HS-5 (cell line): ENCODE measurements at regions not wholly inside any gene's neighbourhood (a gene's known extent, or its start where the extent isn't known, plus 50 kb on each side); places are given as distances from the start of the nearest gene placed in this dataset.

Experiments
- DNase-seq: peaks from one replicate; pipeline ENCODE4 v3.0.0-alpha.2; 2012; ENCODE audit warnings: low read depth

DNA sequence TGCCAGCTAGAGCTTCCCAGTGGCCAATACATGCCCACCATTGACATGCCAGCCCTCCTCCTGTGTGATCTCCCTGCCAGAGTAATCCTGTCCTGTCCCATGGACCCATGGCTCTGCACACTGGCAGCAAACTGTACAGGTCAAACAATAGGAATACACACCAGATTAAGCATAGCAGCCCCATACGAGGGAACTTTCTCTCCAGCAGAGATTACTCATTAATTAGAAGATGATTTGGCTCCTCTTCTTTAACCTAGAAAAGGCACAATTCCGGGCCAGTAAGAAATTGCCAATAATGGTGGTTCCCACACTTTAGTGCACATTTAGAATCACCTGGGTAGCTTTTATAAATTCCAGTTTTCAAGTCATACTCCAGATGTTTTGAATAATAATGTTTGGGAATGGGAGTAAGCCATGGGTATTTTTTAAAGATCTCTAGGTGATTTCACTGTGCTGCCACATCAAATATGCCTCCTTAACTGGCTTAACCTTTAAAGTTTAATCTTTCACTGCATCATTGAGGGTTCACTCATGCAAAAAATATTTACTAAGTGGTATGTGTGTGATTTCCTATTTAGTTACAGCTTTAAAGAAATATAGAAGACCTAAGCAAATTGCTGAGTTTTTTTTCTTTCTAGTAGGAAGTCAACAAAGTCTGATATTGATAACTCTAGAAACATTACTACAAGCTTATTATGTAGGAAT is 277.6 kb upstream of the NWD2 start:
- no peak for DNase-seq

GRCh38 chr4:36979533-36979932 is 265.0 kb upstream of the NWD2 start:
- DNase-seq = no peak

DNA sequence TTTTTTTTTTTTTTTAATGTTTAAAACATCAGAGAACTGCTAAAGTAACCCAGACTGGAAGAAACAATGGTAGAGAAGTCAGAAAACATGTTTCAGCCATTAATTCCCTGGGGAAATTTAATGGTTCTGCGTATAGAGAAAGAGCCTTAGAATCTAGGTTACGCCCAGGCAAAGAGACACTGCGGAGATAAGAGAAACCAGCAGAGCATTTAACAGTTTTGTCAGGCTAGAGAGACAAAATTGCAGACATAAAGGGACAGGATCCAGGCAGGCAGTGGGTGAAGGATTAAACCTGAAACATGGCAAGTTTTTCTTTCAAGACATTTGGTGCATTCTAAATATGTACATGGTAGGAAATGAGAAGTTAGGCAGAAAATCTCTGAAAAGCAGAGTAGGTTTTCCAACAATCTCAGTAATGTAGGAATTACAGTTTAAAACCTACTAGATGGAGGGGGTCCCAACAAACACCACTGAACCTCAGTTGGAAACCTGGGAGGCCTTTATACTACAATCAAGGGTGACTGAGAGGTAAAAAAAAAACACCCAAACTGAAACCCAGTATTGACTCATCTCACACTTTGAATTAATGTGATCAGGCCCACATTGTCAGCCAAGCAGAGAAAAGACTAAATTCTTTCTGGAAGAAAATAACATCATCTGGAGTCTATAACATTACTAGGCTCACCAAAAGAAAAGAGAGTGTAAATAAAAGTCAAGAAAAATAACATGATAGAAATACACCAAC is 254.2 kb upstream of the NWD2 start:
- no peak for DNase-seq

DNA sequence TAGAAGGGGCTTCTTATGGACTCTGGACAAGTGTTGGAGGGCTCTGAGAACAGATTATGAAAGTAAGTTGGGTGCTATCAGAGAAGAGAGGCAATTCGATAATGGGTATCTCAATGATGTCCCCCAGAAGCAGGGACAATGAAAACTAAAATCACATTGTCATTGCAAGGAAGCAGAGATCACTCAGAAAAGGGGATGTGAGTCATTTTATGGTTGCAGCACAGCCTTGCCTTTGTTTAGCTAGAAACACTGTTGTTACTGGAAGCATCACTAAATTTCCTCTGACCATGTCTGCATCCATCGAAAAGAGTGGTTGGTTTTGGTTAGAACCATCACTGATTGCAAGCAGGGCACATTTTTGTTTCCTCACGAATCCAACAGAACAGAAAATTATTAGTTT is 246.8 kb upstream of the NWD2 start:
- DNase-seq = no peak

GRCh38 chr4:37000281-37000680 is 244.3 kb upstream of the NWD2 start:
- DNase-seq = no peak

GRCh38 chr4:37001688-37002436 is 242.7 kb upstream of the NWD2 start:
- DNase-seq = no peak

- no peak for DNase-seq
These were observed 241.9 kb upstream of the NWD2 start for GRCh38 chr4:37002625-37003024.

- DNase-seq = no peak
These were observed 236.3 kb upstream of the NWD2 start for GRCh38 chr4:37008199-37008598.

DNA sequence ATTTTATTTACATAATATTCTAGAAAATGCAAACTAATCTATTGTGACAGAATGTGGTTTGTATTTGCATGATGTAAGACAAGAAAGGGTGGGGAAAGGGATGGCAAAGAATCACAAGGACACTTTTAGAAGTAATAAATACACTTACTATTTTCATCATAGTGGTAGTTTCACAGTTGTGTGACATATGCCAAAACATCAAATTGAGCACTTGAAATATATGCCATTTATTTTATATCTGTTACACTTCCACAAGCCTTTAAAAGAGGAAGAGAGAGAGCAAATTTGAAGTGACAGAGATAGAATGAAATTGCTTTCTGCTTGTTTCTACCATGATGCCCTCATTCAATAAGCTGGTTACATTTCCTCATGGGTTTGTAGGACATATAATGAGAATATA is 230.0 kb upstream of the NWD2 start:
- DNase-seq = no peak

DNA sequence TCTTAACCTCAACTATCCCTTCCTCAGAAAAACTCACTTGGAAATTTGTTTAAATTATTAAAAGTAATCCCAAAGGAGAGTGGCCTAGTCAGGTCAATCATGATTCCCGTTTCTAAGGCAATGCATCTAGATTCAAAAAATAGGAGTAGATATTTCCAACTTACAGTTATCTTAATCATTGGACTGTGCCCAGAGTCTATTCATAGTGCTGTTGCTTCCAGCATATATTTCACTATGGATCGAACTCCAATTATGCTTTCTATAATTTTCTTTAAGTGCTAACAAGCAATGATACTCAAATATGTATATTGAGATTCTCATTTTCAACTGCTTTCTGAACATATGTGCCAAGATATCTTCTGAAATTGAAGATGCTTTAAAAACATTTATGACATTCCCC is 229.2 kb upstream of the NWD2 start:
- no peak for DNase-seq

- no peak for DNase-seq
These were observed 221.0 kb upstream of the NWD2 start for GRCh38 chr4:37023504-37023903.

- DNase-seq = no peak
These were observed 220.5 kb upstream of the NWD2 start for GRCh38 chr4:37023996-37024395.

GRCh38 chr4:37040816-37041215 is 203.7 kb upstream of the NWD2 start:
- no peak for DNase-seq

DNA sequence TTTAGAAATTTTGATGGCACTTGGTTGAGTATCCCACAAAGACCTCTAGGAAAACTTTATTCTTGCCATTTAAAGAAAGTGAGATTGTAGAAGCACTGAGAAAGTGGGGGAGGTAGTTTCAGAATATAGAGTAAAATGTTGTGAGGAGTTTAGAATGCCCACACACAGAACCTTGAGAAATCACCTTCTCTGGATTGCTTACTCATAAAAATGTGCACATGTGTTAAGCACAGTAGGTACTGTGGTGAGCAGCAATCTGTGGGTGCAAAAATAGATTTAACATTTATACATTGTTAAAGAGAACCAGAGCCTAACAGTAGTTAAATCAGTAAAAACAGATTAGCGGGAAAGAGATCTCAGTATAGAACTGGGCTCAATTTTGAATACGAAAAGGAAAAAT is 201.2 kb upstream of the NWD2 start:
- DNase-seq = no peak

DNA sequence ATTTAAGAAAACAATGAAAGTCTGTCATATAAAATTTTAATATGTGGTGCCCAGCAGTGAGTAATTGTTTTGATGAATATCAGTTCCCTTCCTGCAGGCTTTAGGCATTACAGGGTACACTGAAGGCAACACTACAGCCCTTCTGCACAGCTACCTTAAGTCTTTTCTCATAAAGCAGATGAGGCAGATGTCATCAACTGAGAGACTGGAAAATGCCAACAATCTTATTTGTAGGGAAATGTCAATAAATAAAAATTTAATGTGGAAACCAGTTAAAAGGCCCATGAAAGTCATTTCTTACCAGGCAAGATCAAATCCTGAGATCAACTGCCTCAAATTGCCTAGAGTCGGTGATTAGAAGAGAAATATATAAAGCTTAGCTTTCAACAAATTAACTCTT is 193.4 kb upstream of the NWD2 start:
- no peak for DNase-seq

DNA sequence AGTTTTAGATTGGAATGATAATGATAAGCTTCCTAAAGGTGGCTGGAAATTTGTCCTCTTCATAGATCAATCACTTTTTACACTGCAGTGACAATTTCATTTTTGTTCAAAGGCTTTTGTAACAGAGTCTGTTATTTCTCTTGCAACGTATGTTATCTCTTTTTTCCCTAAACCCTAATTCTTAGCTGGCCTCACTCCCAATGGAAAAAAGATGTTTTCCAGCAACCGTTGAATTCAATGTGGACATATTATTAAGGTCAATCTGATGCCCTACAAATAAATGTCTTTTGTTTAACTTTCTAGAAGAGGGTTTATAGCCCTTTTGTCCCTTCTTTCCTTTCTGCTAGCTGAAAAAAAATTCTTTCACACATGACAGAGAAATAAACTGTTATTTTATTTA is 192.7 kb upstream of the NWD2 start:
- DNase-seq = no peak

GRCh38 chr4:37054531-37055077 is 189.9 kb upstream of the NWD2 start:
- DNase-seq = no peak

- DNase-seq = no peak
These were observed 185.7 kb upstream of the NWD2 start for GRCh38 chr4:37058826-37059225.

DNA sequence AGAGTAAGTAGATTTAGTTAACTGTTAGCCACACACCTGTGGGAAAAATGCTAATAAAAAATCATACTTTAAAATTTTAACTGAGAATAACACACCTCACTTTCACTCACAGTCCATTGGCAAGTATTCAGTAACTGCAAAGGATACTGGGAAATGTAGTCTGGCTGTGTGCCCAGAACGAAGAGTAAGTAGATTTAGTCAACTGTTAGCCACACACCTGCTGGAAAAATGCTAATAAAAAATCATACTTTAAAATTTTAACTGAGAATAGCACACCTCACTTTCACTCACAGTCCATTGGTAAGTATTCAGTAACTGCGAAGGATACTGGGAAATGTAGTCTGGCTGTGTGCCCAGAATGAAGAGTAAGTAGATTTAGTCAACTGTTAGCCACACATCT is 178.4 kb upstream of the NWD2 start:
- no peak for DNase-seq

- no peak for DNase-seq
These were observed 176.0 kb upstream of the NWD2 start for GRCh38 chr4:37068580-37068979.

- no peak for DNase-seq
These were observed 174.5 kb upstream of the NWD2 start for GRCh38 chr4:37070041-37070440.

GRCh38 chr4:37071576-37071975 is 173.0 kb upstream of the NWD2 start:
- DNase-seq = no peak
